Keratinocyte (primary cell): ENCODE measurements at regions not wholly inside any gene's neighbourhood (a gene's known extent, or its start where the extent isn't known, plus 50 kb on each side); places are given as distances from the start of the nearest gene placed in this dataset.

Experiments used
- DNase-seq: peaks from one replicate; pipeline ENCODE4 v3.0.0-alpha.2; 2011; ENCODE audit warnings: low read depth, missing footprints, low spot score
- FAIRE-seq: peaks from 2 replicates; lab custom pipeline; 2011; peaks lifted over from hg19 to GRCh38; lab: Jason Lieb, UNC
- H2AFZ ChIP-seq: 2 replicates; pipeline ENCODE4 v1.6.0; 2012; ENCODE audit warnings: low read length, control low read depth, inconsistent platforms; ENCODE audit not compliant: control insufficient read depth
- H3K27ac ChIP-seq: 2 replicates; pipeline ENCODE4 v1.5.1; 2011; ENCODE audit warnings: low read length; ENCODE audit not compliant: control insufficient read depth, insufficient read depth
- H3K27me3 ChIP-seq: 3 replicates; pipeline ENCODE4 v1.6.0; 2011; ENCODE audit warnings: low read length; ENCODE audit not compliant: control insufficient read depth, insufficient read depth; ENCODE audit errors: extremely low read depth
- H3K36me3 ChIP-seq, 2 experiments: 2 replicates in 1 of 2; 3 replicates in 1 of 2; pipeline ENCODE4 v1.5.1; 2011; ENCODE audit warnings: low read length in 2 of 2, mild to moderate bottlenecking in 1 of 2; ENCODE audit not compliant: control insufficient read depth in 2 of 2, insufficient read depth in 2 of 2; ENCODE audit errors: extremely low read depth in 1 of 2
- H3K4me1 ChIP-seq: 3 replicates; pipeline ENCODE4 v1.5.1; 2011; ENCODE audit warnings: low read length; ENCODE audit not compliant: control insufficient read depth, insufficient read depth; ENCODE audit errors: extremely low read depth
- H3K4me2 ChIP-seq: 3 replicates; pipeline ENCODE4 v1.6.0; 2011; ENCODE audit warnings: low read depth, low read length; ENCODE audit not compliant: control insufficient read depth, insufficient read depth; ENCODE audit errors: extremely low read depth
- H3K4me3 ChIP-seq, 3 experiments: fragments of 200-600 bp in 1 of 3; sonication (generic) in 1 of 3; 2 replicates in 2 of 3; 3 replicates in 1 of 3; pipeline ENCODE4 v1.5.1; 2011 to 2016; ENCODE audit warnings: low read length in 3 of 3, mild to moderate bottlenecking in 3 of 3, control low read depth in 2 of 3, inconsistent platforms in 1 of 3, low read depth in 1 of 3, mixed read lengths in 1 of 3, mixed run types in 1 of 3, moderate library complexity in 1 of 3; ENCODE audit not compliant: control insufficient read depth in 2 of 3, insufficient read depth in 2 of 3; ENCODE audit errors: extremely low read depth in 1 of 3
- H3K79me2 ChIP-seq: 2 replicates; pipeline ENCODE4 v1.6.0; 2012; ENCODE audit warnings: low read length; ENCODE audit not compliant: control insufficient read depth, insufficient read depth
- H3K9ac ChIP-seq: 3 replicates; pipeline ENCODE4 v1.6.0; 2011; ENCODE audit warnings: low read length; ENCODE audit not compliant: control insufficient read depth, insufficient read depth; ENCODE audit errors: extremely low read depth
- H3K9me1 ChIP-seq: 3 replicates; pipeline ENCODE4 v1.6.0; 2011; ENCODE audit warnings: low read length; ENCODE audit not compliant: control insufficient read depth, insufficient read depth; ENCODE audit errors: extremely low read depth
- H3K9me3 ChIP-seq: 2 replicates; pipeline ENCODE4 v1.5.1; 2012; ENCODE audit warnings: low read depth, low read length; ENCODE audit not compliant: control insufficient read depth
- H4K20me1 ChIP-seq: 3 replicates; pipeline ENCODE4 v1.6.0; 2011; ENCODE audit warnings: low read length; ENCODE audit not compliant: control insufficient read depth, insufficient read depth; ENCODE audit errors: extremely low read depth
- CTCF ChIP-seq, 3 experiments: IDR thresholded peaks in 1 of 3; conservative IDR thresholded peaks in 1 of 3; optimal IDR thresholded peaks in 1 of 3; 2 replicates in 2 of 3; 3 replicates in 1 of 3; pipeline versions ENCODE3 to v1.5.1; 2011; ENCODE audit warnings: low read length in 3 of 3, mild to moderate bottlenecking in 3 of 3, moderate library complexity in 2 of 3, control low read depth in 1 of 3, inconsistent platforms in 1 of 3; ENCODE audit not compliant: insufficient read depth in 2 of 3; ENCODE audit errors: extremely low read depth in 1 of 3
- EZH2 ChIP-seq: IDR thresholded peaks from one replicate; pipeline ENCODE4 v1.6.1; 2012; ENCODE audit warnings: inconsistent platforms, mild to moderate bottlenecking, low read length, moderate library complexity
- dilution Hi-C: fragments of 300-500 bp; cut with MboI; formaldehyde crosslinking; loops from one replicate; pipeline ENCODE4 v1.7.0; 2020; ENCODE audit warnings: low sequenced_read_pairs; ENCODE audit not compliant: extremely low pct_ligation_motif_present

DNA sequence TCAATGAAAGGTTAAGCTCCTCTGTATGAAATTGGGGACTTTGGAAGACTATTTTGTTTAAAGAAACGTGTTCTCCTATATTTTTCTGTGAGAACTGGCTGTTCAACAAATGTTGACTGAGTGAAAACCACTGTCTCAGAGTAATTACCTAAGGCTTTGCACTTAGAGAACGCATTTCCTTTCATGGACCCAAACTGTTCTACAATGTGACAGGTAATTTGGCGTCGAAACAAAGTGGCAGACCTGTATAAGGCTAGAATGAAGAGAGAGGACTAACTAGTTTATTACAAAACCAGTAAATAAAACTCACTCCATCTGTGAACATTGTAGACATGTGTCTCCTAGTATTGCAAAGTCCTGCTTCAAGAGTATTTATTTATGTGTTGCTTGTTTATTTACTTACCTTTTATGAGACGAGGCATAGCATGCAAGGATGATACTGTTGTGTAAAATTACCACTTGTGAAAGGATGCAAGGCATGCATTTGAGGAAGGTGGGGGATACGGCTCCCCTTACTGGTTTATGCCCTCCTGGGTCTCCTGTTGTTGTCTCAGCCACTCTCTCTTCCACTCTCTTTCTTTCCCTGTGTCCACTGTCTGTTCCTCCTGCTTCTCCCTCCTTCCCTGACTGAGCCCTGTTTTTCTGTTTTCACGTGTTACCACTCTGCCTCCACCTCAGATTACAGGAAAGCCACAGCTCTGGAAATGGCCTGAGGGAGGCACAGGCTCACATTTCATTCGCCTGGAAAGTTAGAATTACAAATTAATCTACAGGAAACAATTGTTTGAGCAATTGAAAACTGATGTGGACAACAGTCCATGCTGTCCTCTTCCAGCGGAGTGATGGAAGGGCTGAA, 444.0 kb upstream of the ZNF608 start:
- DNase-seq, result no peak
- no peaks in the 10 kb centered on the region for H3K79me2 ChIP-seq
- no peak for TF ChIP-seq CTCF (optimal IDR thresholded peaks at IDR 0.05 in 1 of 3, IDR thresholded peaks at IDR 0.05 in 1 of 3, conservative IDR thresholded peaks at IDR 0.05 in 1 of 3; ENCODE audit: extremely low read depth in 1 of 3, insufficient read depth in 2 of 3, low read length in 3 of 3)
- TF ChIP-seq EZH2, result no peak
- no peak overlapping the region for H3K9ac ChIP-seq
- FAIRE-seq, result peak; percentile 72
- H3K27me3 ChIP-seq, result no peaks in the 10 kb centered on the region
- dilution Hi-C loops, result no loop called here
- no peak overlapping the region for H3K4me3 ChIP-seq
- no peaks in the 10 kb centered on the region for H3K9me3 ChIP-seq
- H3K27ac ChIP-seq, result no peak overlapping the region
- no peak overlapping the region for H2AFZ ChIP-seq
- no peaks in the 10 kb centered on the region for H3K4me1 ChIP-seq
- no peak overlapping the region for H3K4me2 ChIP-seq
- no peaks in the 10 kb centered on the region for H4K20me1 ChIP-seq
- no peaks in the 10 kb centered on the region for H3K9me1 ChIP-seq
- H3K36me3 ChIP-seq, result no peaks in the 10 kb centered on the region

DNA sequence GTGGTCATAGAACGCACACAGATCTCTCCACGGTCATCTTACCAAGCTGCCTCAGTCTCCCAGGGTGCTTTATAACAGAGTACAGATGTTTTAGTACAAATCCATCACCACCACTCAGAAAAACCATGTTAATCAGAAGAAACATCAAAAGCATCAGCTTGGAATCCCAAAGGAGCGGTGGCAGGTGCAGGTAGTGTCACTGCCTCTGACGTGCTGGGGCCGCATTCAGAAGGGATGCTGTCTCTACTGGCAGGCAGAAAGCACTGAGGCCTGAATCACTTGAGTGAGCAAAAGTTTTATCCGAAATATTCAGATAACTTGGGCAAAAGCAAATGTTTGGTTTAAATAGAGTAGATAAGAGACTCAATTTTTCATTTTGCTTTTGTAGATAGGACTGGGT, 448.4 kb upstream of the ZNF608 start:
- Histone ChIP-seq H3K4me2 (no peak overlapping the region), H3K9me3 (no peaks in the 10 kb centered on the region), H3K27ac (no peak overlapping the region), H4K20me1 (no peaks in the 10 kb centered on the region), H3K9me1 (no peaks in the 10 kb centered on the region), H3K36me3 (no peaks in the 10 kb centered on the region), H3K4me1 (peaks cover 2% of the 10 kb centered on the region), H3K4me3 (no peak overlapping the region), H2AFZ (no peak overlapping the region), H3K9ac (no peak overlapping the region), H3K79me2 (no peaks in the 10 kb centered on the region), H3K27me3 (no peaks in the 10 kb centered on the region)
- TF ChIP-seq EZH2 (no peak), CTCF (optimal IDR thresholded peaks at IDR 0.05 in 1 of 3, IDR thresholded peaks at IDR 0.05 in 1 of 3, conservative IDR thresholded peaks at IDR 0.05 in 1 of 3; ENCODE audit: extremely low read depth in 1 of 3, insufficient read depth in 2 of 3, low read length in 3 of 3) (no peak)
- FAIRE-seq (no peak), DNase-seq (no peak)
- dilution Hi-C loops, result no loop called here
